GM19324 (cell line): ENCODE measurements at regions not wholly inside any gene's neighbourhood (a gene's known extent, or its start where the extent isn't known, plus 50 kb on each side); places are given as distances from the start of the nearest gene placed in this dataset.
"Not testable (repeated sequence)": the region's sequence is repeated elsewhere in the genome, so short reads cannot be mapped to it uniquely, and the experiment has no call there.

Experiments used
- ATAC-seq: cut with Tn5 transposase; IDR thresholded peaks from one replicate; pipeline ENCODE4 v1.9.1; 2021; ENCODE audit warnings: mild to moderate bottlenecking, moderate library complexity; ENCODE audit not compliant: unreplicated experiment, low FRiP score

DNA sequence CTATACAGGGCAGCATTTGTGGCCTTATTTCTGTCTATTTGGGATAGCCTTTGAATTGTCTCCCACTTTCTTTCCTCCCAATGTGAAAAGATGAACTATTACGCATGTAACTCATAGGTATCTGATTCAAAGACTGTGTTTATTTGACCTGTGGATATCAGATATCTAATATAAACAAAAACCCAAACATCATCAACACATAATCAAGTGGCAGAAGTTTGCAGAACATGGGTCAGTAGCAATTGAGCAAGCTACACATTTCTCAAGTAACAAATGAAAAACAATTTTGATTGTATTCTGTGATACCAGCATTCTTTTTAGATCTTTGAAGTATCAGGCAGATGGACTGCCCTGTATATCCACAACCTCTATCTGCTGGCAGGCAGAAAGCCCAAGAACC is 490.5 kb upstream of the ADGRL2 start:
- ATAC-seq, result no peak

DNA sequence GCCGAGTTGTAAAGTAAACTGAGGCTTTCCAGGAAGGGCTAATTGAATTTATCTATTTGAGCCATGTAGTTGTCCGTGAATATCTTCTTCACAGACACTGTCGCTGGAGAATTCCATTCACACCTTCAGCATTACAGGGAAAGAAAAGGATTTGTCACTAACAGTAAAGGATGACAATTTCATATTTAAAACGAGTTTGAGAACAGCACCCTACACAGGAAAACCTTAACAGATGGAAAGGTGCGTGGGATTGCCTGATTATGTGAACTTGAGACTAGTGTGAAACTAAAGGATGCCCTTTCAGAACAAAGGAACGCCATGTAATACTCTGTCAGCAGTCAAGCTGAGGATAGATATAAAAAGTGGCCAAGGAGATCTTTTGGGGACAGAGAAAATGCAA is 492.5 kb upstream of the ADGRL2 start:
- no peak for ATAC-seq

DNA sequence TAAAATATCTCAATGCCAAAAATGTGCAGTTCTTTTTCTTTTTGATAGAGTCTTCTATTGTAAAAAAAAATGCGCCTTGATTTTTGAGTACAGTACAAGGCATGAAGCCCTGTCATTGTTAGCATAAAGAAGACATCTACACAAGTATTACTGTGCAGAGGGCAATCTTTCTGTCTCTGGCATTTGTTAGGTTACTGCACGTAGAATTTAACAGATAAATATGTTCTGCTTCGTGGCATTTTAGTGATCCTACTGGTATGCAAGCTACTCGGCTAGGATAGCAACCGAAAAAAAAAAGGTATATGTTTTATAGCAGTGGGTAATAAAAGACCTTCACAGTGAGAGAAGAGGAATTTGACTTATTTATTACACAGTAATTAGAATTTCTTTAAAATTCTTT is 492.9 kb upstream of the ADGRL2 start:
- ATAC-seq, result no peak

DNA sequence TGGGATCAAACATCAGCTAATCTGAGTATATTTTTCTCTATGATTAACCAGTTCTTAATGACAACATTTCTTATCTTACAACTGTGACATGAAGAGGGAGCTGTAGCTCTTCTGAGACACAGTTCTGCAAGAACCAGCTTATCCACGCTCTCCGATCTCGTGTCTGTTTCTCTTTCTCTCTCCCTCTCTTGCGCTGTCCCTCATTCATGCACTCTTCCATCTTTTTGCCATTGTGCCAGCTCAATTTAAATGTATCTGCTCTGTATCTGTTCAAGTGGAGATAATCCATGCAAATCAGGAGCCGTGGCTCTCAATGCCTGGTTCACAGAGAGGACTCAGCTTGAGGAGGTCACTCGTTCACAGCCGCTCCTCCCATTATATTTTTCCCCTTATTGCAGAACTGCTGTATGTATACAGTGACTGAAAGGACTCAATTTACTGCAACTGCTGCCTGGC is 494.7 kb upstream of the ADGRL2 start:
- no peak for ATAC-seq

DNA sequence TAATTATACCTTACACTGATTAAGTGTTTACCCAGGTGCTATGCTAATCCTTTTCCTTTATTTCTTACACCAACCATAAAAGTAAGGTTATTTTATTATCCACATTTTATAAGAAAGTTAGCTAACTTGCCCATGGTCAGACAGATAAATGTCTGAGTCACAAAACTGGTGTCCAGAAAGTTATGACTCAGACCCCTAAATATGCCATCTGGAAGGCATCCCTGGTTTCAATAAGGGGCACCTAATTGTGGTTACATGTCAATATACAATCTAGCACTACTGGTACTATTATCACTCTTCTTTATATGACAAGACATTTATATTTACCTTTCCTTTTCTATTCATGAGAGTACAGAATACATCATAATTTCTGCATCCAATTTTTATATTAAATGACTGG is 496.5 kb upstream of the ADGRL2 start:
- ATAC-seq, result no peak

DNA sequence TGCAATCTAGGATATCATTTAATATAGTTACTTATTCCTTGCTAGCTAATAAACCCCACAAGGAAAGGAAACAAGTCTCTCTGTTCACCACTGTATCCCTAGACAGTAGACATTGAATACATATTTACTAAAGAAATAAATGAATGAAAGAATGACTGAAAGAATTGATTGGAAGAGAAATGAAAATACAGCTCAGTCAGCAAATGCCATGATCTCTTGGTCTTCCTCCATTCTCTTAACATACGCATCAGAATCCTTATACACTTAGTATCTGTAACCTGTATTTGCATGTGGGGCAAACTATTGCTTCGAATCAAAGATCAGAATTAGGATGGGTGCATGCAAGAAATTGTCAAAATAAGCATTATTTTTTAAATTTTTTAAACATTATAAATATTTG is 500.8 kb upstream of the ADGRL2 start:
- no peak for ATAC-seq

DNA sequence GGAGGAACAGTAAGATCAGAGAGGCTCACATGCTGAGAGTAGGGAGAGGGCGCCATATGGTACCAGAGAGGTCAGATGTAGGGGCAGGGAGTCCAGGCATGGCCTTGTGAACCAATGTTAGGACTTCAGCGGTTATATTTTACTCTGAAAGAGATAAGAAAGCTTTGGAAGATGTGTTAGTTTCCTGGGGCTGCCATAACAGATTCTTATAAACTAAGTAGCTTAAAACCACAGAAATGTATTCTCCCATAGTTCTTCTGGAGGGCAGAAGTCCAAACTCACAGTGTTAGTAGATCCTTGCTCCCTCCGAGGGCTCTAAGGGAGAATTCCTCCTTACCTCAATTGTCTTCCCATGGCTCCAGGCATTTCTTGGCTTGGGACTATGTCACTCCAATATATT is 502.5 kb upstream of the ADGRL2 start:
- no peak for ATAC-seq

DNA sequence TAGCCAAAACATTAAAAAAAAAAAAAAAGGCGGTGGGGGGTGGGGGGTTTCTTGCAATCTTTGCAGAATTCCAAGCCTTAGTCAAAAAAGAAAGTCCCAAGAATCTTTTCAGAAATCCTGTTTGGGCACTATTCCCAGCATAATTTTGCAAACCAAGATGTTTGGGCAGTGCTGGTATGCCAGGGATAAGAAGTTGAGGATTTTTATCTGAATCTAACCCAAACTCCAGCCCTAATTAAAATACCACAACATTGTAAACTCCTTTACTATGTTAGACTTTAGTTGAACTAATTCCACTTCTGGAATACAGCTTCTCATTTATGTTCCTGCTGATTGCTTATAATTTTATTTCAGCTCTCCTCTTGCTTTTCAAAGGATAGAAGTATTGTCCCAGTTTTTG is 504.1 kb upstream of the ADGRL2 start:
- ATAC-seq, result no peak

DNA sequence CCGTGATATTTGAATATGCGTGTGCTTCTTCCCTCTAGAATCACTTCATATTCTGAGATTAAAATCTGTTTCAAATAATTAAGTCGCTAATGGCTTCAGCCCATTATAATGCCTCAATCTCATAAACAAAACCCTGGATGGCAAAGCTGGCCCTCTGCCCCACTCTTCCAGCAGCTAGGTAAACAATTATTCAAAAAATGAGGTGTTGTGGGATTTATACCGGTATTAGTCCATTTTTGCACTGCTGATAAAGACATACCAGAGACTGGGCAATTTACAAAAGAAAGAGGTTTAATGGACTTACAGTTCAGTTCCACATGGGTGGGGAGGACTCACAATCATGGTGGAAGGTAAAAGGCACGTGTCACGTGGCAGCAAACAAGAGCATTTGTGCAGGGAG is 510.4 kb upstream of the ADGRL2 start:
- no peak for ATAC-seq

DNA sequence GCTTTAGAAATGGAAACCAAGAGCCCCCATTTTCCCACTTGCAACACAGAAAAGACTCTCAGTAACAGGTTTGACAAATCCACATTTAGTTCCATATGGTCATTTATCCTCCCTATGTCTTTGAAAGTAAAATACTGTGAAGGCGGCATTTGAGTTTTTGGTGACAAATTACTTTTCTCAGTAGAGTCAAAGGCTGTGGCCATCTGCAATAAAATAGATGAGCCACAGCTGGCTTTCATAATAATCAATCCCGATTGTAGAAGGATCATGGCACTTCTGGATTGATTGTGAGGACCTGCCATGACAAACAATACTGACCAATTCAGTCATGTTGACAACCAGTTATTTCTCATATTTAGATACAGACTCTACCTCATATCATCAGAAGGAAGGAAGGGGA is 512.0 kb upstream of the ADGRL2 start:
- ATAC-seq, result no peak

DNA sequence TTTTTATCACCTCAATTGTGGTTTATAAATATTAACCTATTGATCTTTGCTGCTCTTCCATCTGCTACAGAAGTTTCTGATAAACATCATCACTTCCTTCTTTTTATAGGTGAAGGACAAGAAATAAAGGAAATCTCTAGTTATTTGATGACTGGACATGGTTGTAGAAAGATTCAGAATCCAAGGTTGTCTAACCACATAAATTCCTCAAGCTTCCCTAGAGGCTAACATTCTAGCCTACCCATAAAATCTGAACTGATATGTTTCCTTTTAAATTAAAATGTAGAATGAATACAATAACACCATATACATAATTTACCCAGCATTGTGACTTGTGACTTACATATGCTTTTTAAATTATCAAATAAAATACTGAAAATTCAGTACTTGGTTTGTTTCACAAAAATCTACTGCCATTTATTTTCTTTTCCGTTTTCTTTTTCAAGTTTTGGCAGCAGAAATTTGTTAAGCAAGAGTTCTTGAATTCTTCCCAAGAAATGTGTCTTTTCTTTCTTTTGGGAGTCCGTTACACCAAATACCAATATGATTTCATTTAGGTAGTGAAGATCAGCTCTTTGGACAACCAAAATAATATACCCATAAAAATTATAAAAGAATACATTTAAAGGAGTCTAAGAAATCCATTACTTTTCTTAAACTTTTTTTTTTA is 513.2 kb upstream of the ADGRL2 start:
- no peak for ATAC-seq

DNA sequence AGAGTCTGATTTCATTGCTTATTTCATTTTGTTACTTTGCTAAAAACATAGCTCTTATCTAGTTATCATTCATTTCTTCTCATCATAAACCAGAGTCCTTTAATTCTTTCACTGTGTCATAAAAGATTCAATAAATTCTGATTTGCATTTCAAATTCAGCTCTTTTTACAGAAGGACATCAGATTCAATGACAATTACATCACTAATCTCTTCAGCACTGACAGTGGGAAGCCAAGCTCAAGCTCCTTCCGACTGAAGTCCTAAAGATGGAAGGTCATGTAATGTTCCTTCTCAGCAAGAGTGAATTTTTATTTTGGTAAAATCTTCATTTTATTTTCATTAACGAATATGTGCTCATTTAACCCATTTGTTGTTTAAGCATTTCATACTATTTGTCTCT is 530.7 kb upstream of the ADGRL2 start:
- ATAC-seq, result no peak

DNA sequence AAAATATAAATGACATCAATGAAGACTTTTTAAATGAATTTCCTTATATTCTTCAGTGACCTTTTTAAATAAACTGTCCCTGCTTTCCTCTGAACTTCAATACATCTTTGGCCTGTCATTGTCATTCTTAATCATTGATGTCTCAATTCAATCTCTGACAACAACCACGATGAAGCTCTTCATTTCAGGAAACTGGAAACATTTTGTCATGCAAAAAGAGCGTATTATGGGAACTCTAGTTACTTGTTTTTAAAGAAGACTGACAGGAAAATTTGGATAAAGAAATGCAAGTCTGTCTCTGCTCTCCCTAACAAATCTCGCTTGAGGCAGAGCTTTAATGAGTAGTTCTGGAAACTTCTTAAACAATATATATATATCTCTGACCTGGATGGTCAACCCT is 535.8 kb upstream of the ADGRL2 start:
- ATAC-seq, result no peak

DNA sequence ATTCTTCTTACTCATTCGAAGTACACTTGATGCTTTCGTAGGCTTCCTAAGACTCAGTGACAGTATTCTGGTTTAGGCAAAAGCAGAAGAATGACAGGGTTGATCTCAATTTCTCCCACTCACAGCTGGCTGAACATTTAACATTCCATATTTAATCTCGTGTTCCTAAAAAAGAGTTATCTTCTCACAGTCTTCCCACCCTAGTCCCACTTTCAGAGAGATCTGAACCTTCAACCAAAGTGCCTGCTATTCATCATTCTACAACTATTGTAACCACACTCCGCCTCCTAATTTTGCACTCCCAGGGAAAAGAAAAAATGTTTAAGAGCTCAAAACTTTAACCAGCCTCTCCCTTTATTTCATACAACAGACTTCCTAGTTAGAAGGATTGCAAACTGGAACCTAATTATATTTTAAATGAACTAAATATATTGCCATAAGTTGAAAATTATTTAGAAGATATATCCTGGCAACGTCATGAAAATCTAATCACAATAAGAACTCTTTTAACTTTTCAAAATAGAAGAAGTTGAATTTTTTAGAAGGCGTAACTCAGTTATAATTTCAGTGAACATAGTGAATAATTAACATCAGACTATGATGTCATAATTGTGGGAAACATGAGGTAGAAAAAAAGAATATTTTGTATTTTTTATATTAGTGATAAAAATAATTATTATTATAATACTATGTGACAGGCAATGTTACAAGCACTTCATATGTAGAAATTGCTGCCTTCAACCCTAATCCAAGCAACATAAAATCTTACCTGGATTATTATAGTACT is 540.9 kb upstream of the ADGRL2 start:
- no peak for ATAC-seq

DNA sequence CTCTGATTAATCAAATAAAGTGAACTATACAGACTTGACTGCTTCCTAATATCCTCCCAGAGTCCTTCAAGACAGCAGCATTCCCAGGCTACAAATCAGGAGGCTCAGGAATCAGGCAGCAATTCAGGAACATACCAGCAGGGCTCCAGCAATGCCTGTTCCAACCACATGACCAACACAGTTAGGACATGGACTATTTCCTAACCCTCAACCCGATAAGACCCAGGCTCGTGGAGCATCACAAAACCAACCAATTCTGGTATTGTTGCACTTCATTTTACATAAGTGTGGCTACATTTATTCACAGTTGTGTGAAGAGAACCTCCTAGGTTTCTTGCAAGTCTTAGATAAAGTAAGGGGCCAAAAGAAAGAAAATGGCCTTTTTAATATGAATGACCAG is 546.2 kb upstream of the ADGRL2 start:
- ATAC-seq, result no peak

DNA sequence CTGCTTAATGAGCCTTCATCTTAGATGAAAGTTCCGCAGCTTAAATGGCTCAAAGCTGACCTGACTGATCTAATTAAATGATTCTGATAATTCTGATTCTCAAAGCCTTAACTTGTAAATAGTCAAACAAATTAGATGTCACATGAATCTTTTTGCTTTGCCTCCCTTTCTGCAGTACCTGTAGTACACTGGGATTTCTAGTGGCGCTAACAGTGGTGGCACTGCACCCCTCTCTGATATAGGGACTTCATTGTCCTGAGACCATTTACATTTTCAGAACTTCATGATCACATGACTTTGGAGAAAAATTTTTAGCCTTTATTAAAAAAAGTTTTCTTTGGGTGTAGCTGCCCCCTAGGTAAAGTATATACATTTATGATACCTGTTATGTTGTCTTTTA is 546.7 kb upstream of the ADGRL2 start:
- no peak for ATAC-seq

DNA sequence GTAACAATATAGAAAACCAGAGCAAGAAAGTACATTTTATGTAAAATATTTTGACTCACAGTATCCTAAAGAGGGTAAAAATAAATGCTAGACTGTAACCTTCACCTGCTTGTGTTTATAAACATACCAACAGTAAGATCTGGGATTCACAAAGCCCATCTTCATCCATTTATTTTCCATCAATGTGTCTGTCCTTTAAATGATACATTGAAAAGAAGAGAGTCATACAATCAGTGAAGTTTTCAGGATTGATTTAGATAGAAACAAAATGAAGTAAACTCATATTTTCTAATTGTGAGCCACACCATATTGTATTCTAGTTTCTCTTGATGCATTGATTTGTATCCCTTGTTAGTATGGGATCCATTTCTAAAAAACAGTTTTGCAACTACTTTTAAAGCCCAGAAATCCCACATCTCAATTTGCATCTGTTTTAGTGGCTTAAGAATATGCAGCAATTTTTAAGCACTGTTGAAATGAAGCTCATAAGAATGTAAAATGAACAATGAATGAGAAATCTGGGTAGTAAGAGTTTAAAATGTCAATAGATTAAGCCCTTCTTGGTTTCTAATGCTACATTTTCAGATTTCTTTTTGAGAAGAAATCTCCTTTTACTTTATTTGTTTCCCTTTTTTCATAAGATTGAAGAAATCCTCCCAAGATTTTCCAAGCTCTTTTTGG is 548.1 kb upstream of the ADGRL2 start:
- no peak for ATAC-seq

DNA sequence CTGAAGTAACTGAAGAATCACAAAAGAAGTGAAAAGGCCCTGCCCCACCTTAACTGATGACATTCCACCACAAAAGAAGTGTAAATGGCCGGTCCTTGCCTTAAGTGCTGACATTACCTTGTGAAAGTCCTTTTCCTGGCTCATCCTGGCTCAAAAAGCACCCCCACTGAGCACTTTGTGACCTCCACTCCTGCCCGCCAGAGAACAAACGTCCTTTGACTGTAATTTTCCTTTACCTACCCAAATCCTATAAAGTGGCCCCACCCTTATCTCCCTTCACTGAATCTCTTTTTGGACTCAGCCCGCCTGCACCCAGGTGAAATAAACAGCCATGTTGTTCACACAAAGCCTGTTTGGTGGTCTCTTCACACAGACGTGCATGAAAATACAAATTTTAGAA is 549.9 kb upstream of the ADGRL2 start:
- ATAC-seq, result not testable (repeated sequence)

DNA sequence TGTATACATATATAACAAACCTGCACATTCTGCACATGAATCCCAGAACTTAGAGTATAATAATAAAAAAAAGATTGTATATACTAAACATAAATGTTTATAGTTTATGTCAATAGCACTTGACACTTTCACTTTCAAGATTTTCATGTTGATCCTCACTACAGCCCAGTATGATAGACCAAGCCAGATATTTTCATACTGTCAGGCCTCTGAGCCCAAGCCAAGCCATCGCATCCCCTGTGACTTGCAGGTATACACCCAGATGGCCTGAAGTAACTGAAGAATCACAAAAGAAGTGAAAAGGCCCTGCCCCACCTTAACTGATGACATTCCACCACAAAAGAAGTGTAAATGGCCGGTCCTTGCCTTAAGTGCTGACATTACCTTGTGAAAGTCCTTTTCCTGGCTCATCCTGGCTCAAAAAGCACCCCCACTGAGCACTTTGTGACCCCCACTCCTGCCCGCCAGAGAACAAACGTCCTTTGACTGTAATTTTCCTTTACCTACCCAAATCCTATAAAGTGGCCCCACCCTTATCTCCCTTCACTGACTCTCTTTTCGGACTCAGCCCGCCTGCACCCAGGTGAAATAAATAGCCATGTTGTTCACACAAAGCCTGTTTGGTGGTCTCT is 555.5 kb upstream of the ADGRL2 start:
- not testable (repeated sequence) for ATAC-seq

DNA sequence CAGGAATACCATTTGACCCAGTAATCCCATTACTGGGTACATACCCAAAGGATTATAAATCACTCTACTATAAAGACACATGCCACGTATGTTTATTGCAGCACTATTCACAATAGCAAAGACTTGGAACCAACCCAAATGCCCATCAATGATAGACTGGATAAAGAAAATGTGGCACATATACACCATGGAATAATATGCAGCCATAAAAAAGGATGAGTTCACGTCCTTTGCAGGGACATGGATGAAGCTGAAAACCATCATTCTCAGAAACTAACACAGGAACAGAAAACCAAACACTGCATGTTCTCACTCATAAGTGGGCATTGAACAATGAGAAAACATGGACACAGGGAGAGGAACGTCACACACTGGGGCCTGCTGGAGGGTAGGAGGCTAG is 556.1 kb upstream of the ADGRL2 start:
- ATAC-seq, result not testable (repeated sequence)

DNA sequence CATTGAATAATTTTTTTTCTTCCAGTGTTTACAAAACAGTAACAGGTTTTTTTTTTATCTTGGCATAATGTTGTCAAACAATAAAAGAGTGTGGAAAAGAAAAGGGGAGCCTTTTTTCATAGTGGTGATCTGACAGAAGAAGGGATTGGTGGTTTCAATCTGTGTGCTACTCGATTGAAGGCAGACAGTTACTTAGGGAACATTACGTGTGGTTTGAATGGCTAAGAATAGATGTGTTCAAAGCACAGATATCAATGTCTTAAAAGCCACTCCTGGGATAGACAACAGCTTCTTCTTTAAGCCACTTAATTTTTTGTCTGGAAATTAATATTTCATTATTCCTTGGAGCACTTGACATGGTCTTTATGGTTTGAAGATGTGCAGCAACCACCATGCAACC is 558.6 kb upstream of the ADGRL2 start:
- no peak for ATAC-seq
